ENCODE measurements at regions not wholly inside any gene's neighbourhood (a gene's known extent, or its start where the extent isn't known, plus 50 kb on each side); places are given as distances from the start of the nearest gene placed in this dataset.

DNA sequence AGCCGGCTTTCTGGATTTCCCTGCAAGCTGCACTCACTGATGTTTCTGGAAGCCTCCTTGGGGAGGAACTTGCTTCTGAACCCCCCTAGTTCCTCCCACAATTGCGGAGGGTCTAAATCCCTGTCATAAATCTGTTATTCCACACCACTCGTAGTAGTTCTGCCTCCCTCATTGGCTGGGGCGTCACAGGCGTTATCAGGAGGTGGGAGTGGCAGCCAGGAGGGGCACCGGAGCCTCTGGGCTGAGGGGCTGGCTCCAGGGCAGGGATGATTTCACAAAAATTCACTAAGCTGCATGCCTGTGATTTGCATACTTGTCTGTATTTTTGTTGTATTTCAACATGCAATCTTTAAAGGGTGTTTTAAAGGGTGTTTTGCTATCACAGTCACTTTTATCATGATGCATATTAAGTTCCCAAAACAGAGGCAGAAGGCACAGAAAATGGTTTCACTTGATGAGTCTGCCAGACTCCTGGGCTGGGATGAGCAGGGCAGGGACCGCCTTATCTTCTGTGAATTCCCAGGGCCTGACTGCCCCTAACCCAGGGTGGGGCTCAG lies 176.2 kb upstream of the FOXF1 start:
- TF ChIP-seq, protein P1, sequence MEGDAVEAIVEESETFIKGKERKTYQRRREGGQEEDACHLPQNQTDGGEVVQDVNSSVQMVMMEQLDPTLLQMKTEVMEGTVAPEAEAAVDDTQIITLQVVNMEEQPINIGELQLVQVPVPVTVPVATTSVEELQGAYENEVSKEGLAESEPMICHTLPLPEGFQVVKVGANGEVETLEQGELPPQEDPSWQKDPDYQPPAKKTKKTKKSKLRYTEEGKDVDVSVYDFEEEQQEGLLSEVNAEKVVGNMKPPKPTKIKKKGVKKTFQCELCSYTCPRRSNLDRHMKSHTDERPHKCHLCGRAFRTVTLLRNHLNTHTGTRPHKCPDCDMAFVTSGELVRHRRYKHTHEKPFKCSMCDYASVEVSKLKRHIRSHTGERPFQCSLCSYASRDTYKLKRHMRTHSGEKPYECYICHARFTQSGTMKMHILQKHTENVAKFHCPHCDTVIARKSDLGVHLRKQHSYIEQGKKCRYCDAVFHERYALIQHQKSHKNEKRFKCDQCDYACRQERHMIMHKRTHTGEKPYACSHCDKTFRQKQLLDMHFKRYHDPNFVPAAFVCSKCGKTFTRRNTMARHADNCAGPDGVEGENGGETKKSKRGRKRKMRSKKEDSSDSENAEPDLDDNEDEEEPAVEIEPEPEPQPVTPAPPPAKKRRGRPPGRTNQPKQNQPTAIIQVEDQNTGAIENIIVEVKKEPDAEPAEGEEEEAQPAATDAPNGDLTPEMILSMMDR (IDR thresholded peaks at IDR 0.05): no peak
- TF ChIP-seq RCOR1 (IDR thresholded peaks at IDR 0.05; ENCODE audit: low read depth, low read length): no peak
- TF ChIP-seq, protein P2, sequence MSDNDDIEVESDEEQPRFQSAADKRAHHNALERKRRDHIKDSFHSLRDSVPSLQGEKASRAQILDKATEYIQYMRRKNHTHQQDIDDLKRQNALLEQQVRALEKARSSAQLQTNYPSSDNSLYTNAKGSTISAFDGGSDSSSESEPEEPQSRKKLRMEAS (IDR thresholded peaks at IDR 0.05): no peak
- TF ChIP-seq EP300 (IDR thresholded peaks at IDR 0.05): no peak
- no peak for TF ChIP-seq ELK1 (IDR thresholded peaks at IDR 0.05; ENCODE audit: low read depth, low read length)
- no peak for TF ChIP-seq USF2 (IDR thresholded peaks at IDR 0.05)
- no peak for TF ChIP-seq HOXA7 (CRISPR knock-in tag; IDR thresholded peaks at IDR 0.05)

All from A549 (cell line).